ENCODE measurements at regions not wholly inside any gene's neighbourhood (a gene's known extent, or its start where the extent isn't known, plus 50 kb on each side); places are given as distances from the start of the nearest gene placed in this dataset.

DNA sequence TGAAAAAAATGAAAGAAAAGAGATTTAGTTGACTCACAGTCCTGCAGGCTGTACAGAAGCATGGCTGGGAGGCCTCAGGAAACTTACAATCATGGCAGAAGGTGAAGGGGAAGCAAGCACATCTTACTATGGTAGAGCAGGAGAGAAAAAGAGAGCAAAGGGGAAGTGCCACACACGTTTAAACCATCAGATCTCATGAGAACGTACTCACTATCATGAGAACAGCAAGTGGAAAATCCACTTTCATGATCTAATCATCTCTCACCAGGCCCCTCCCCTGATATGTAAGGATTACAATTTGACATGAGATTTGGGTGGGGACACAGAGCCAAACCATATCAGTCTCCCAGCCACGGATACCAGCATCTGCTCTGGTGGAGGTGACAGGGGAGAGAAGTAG is 50.8 kb upstream of the CPOX start:
- no peak for DNase-seq
- H3K4me1 ChIP-seq (replicated peaks; ENCODE audit: insufficient read depth) = no peaks in the 10 kb centered on the region
- H2AFZ ChIP-seq = no peak overlapping the region
- no peak overlapping the region for H3K27ac ChIP-seq
- CTCF ChIA-PET = no interaction called here
- H3F3A ChIP-seq (ENCODE audit: insufficient read depth, low read depth) = no peaks in the 10 kb centered on the region
- no peaks in the 10 kb centered on the region for H3K9me3 ChIP-seq (ENCODE audit: insufficient read depth, low read depth)
- intact Hi-C loops (cut with micrococcal nuclease; ENCODE audit: unreplicated experiment) = no loop called here
- no peaks in the 10 kb centered on the region for H3K36me3 ChIP-seq (ENCODE audit: low read depth)
- no TSS peak for BruUV-seq (replicated peaks)
- no peaks in the 10 kb centered on the region for H4K20me1 ChIP-seq (ENCODE audit: insufficient read depth)
- no peak overlapping the region for H3K4me3 ChIP-seq
- no peak overlapping the region for H3K4me2 ChIP-seq
- POLR2A ChIA-PET (ENCODE audit: unreplicated experiment) = no interaction called here
- no peaks in the 10 kb centered on the region for H3K27me3 ChIP-seq (ENCODE audit: insufficient read depth, low read depth)
- TF ChIP-seq EZH2 (IDR thresholded peaks at IDR 0.05; ENCODE audit: low read depth) = no peak
- TF ChIP-seq, protein P1, sequence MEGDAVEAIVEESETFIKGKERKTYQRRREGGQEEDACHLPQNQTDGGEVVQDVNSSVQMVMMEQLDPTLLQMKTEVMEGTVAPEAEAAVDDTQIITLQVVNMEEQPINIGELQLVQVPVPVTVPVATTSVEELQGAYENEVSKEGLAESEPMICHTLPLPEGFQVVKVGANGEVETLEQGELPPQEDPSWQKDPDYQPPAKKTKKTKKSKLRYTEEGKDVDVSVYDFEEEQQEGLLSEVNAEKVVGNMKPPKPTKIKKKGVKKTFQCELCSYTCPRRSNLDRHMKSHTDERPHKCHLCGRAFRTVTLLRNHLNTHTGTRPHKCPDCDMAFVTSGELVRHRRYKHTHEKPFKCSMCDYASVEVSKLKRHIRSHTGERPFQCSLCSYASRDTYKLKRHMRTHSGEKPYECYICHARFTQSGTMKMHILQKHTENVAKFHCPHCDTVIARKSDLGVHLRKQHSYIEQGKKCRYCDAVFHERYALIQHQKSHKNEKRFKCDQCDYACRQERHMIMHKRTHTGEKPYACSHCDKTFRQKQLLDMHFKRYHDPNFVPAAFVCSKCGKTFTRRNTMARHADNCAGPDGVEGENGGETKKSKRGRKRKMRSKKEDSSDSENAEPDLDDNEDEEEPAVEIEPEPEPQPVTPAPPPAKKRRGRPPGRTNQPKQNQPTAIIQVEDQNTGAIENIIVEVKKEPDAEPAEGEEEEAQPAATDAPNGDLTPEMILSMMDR (conservative IDR thresholded peaks at IDR 0.05) = no peak
- no peaks in the 10 kb centered on the region for H3K79me2 ChIP-seq (ENCODE audit: low read depth)
- no peaks in the 10 kb centered on the region for H3K9me2 ChIP-seq (ENCODE audit: insufficient read depth)

DNA sequence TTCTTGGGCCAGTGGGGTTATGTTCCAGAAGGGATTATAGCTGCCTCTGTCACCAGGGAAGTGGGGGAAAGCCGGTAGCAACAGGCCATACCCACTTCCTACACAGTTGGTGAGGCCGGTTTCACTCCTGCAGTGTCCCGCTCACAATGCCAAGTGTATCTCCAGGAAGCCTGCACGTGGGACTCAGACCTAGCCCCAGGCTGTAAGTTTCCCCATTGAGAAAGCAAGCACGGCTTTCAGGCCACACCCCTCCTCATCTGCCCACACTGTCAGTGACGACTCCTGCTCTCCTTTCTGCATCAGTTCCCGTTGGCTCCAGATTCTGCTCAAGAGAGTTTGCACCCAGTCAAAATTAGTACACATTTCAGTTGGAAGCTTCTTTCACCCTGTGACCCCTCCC is 51.6 kb upstream of the CPOX start:
- H4K20me1 ChIP-seq (ENCODE audit: insufficient read depth) = no peaks in the 10 kb centered on the region
- H3K27ac ChIP-seq = no peak overlapping the region
- no peak for TF ChIP-seq EZH2 (IDR thresholded peaks at IDR 0.05; ENCODE audit: low read depth)
- TF ChIP-seq, protein P1 (conservative IDR thresholded peaks at IDR 0.05) = no peak
- intact Hi-C loops (cut with micrococcal nuclease; ENCODE audit: unreplicated experiment) = no loop called here
- no peak for DNase-seq
- no peaks in the 10 kb centered on the region for H3K36me3 ChIP-seq (ENCODE audit: low read depth)
- no peaks in the 10 kb centered on the region for H3K79me2 ChIP-seq (ENCODE audit: low read depth)
- ChIA-PET POLR2A (ENCODE audit: unreplicated experiment) (no interaction called here), CTCF (no interaction called here)
- peak overlapping the region; percentile 17; the same call in 1 of the 2 replicates for H2AFZ ChIP-seq
- no TSS peak for BruUV-seq (replicated peaks)
- H3K9me3 ChIP-seq (ENCODE audit: insufficient read depth, low read depth) = no peaks in the 10 kb centered on the region
- no peaks in the 10 kb centered on the region for H3K4me1 ChIP-seq (replicated peaks; ENCODE audit: insufficient read depth)
- no peak overlapping the region for H3K4me3 ChIP-seq
- H3K9me2 ChIP-seq (ENCODE audit: insufficient read depth) = no peaks in the 10 kb centered on the region
- H3F3A ChIP-seq (ENCODE audit: insufficient read depth, low read depth) = no peaks in the 10 kb centered on the region
- H3K27me3 ChIP-seq (ENCODE audit: insufficient read depth, low read depth) = no peaks in the 10 kb centered on the region
- H3K4me2 ChIP-seq = no peak overlapping the region

- Histone ChIP-seq H3K4me2 (no peak overlapping the region), H3K9me3 (ENCODE audit: insufficient read depth, low read depth) (no peaks in the 10 kb centered on the region), H4K20me1 (ENCODE audit: insufficient read depth) (no peaks in the 10 kb centered on the region), H3K27me3 (ENCODE audit: insufficient read depth, low read depth) (no peaks in the 10 kb centered on the region), H3K36me3 (ENCODE audit: low read depth) (no peaks in the 10 kb centered on the region), H2AFZ (no peak overlapping the region), H3K4me1 (replicated peaks; ENCODE audit: insufficient read depth) (no peaks in the 10 kb centered on the region), H3K4me3 (no peak overlapping the region), H3F3A (ENCODE audit: insufficient read depth, low read depth) (no peaks in the 10 kb centered on the region), H3K79me2 (ENCODE audit: low read depth) (no peaks in the 10 kb centered on the region), H3K9me2 (ENCODE audit: insufficient read depth) (no peaks in the 10 kb centered on the region), H3K27ac (no peak overlapping the region)
- TF ChIP-seq, protein P1 (conservative IDR thresholded peaks at IDR 0.05) = no peak
- no peak for TF ChIP-seq EZH2 (IDR thresholded peaks at IDR 0.05; ENCODE audit: low read depth)
- DNase-seq = no peak
- CTCF ChIA-PET = no interaction called here
- POLR2A ChIA-PET (ENCODE audit: unreplicated experiment) = no interaction called here
- no TSS peak for BruUV-seq (replicated peaks)
- intact Hi-C loops (cut with micrococcal nuclease; ENCODE audit: unreplicated experiment) = no loop called here
These were observed 53.3 kb upstream of the CPOX start for GRCh38 chr3:98646680-98647079.
